Ovary (tissue), 7 donors: ENCODE measurements at regions not wholly inside any gene's neighbourhood (a gene's known extent, or its start where the extent isn't known, plus 50 kb on each side); places are given as distances from the start of the nearest gene placed in this dataset.

Source experiments
- DNase-seq, 5 donors: peaks; one replicate each; pipeline ENCODE4 v3.0.0-alpha.2; 2019 to 2020
- H3K27ac ChIP-seq, 2 donors: fragments of 200-600 bp; one replicate each; pipeline versions ENCODE4 v1.5.1 to v1.8.0; 2019 to 2022
- H3K27me3 ChIP-seq: fragments of 200-600 bp; one replicate; pipeline ENCODE4 v1.8.0; 2022
- H3K36me3 ChIP-seq: fragments of 200-600 bp; sonication (generic); one replicate; pipeline ENCODE4 v1.5.1; 2019
- H3K4me1 ChIP-seq: one replicate; pipeline ENCODE4 v1.8.1; 2013; ENCODE audit warnings: mild to moderate bottlenecking, moderate library complexity; ENCODE audit not compliant: insufficient read depth
- H3K4me3 ChIP-seq: fragments of 200-600 bp; sonication (generic); one replicate; pipeline ENCODE4 v1.5.1; 2017
- H3K9me3 ChIP-seq, 2 donors: fragments of 200-600 bp in 1 of 2; sonication (generic) in 1 of 2; one replicate each; pipeline versions ENCODE4 v1.5.1 to v1.8.1; 2013 to 2019; ENCODE audit warnings: mild to moderate bottlenecking in 1 of 2, moderate library complexity in 1 of 2
- CTCF ChIP-seq, 3 donors: fragments of 450-650 bp in 2 of 3; fragments of 200-600 bp in 1 of 3; IDR thresholded peaks; one replicate each; pipeline versions ENCODE4 v1.5.1 to v1.8.0; 2016 to 2022; ENCODE audit warnings: antibody characterized with exemption in 3 of 3, mild to moderate bottlenecking in 1 of 3
- EP300 ChIP-seq: sonication (generic); formaldehyde crosslinking; IDR thresholded peaks from one replicate; pipeline ENCODE4 v1.6.1; 2017; ENCODE audit warnings: antibody characterized with exemption
- POLR2A ChIP-seq: fragments of 450-650 bp; IDR thresholded peaks from one replicate; pipeline ENCODE4 v1.6.1; 2017; ENCODE audit warnings: antibody characterized with exemption, mild to moderate bottlenecking, moderate library complexity
- WGBS, 3 donors: extraction: QIAGEN DNeasy Blood & Tissue Kit in 1 of 3; methylation state at CpG; one replicate each; pipeline versions ENCODE4 v1.1.5 to v1.1.7; 2013 to 2017; 5-methylcytosine and 5-hydroxymethylcytosine counted together
- intact Hi-C, 4 donors: fragments of 100-400 bp; cut with DNase I; formaldehyde crosslinking; loops; one replicate each; pipeline versions ENCODE4 v1.11.0 to v1.15.1; 2022 to 2023
- donor health status: DM: no; HTN: no; CAD: no; lungs with moderate emphysema.
- donor health status: DM: no; HTN: no; CAD: no.
- donor health status: Bipolar disorder and iron deficiency.
- donor health status: DM: no; HTN: no; CAD: no.
- donor health status: DM: yes; HTN: yes; CAD: no.

GRCh38 chr2:16525265-16525887, 140.3 kb downstream of the CYRIA start:
- Histone ChIP-seq H3K9me3 (no peaks in the 10 kb centered on the region), H3K36me3 (no peaks in the 10 kb centered on the region), H3K27ac (no peak overlapping the region), H3K4me1 (no peaks in the 10 kb centered on the region), H3K27me3 (no peaks in the 10 kb centered on the region), H3K4me3 (no peak overlapping the region)
- 84 to 86% (median 85%) methylated on average over 15 of the region's 15 CpGs for WGBS, 3 donors
- TF ChIP-seq CTCF (IDR thresholded peaks at IDR 0.05) (no peak), EP300 (no peak)
- intact Hi-C loops: no loop called here
- DNase-seq: no peak

GRCh38 chr2:16523711-16524110, 141.9 kb downstream of the CYRIA start:
- 86 to 91% (median 89%) methylated on average over 8 of the region's 8 CpGs for WGBS, 3 donors
- no peak for DNase-seq
- Histone ChIP-seq H3K27ac (no peak overlapping the region), H3K36me3 (no peaks in the 10 kb centered on the region), H3K4me3 (no peak overlapping the region), H3K4me1 (no peaks in the 10 kb centered on the region), H3K9me3 (no peaks in the 10 kb centered on the region), H3K27me3 (no peaks in the 10 kb centered on the region)
- TF ChIP-seq POLR2A (no peak), CTCF (IDR thresholded peaks at IDR 0.05) (no peak), EP300 (no peak)
- intact Hi-C loops: no loop called here

- TF ChIP-seq CTCF (IDR thresholded peaks at IDR 0.05) (no peak), EP300 (no peak), POLR2A (no peak)
- intact Hi-C loops: no loop called here
- Histone ChIP-seq H3K27me3 (no peaks in the 10 kb centered on the region), H3K9me3 (no peaks in the 10 kb centered on the region), H3K4me1 (no peaks in the 10 kb centered on the region), H3K27ac (no peak overlapping the region), H3K36me3 (no peaks in the 10 kb centered on the region), H3K4me3 (no peak overlapping the region)
- 21 to 26% (median 23%) methylated on average over 13 of the region's 13 CpGs for WGBS, 3 donors
- no peak for DNase-seq
Observed at GRCh38 chr2:16522031-16522831, 143.4 kb downstream of the CYRIA start.

GRCh38 chr2:16520891-16521290, 144.7 kb downstream of the CYRIA start:
- 0% methylated on average over 1 of the region's 1 CpG for WGBS, 3 donors
- Histone ChIP-seq H3K27me3 (no peaks in the 10 kb centered on the region), H3K36me3 (no peaks in the 10 kb centered on the region), H3K27ac (no peak overlapping the region), H3K4me1 (no peaks in the 10 kb centered on the region), H3K4me3 (no peak overlapping the region), H3K9me3 (no peaks in the 10 kb centered on the region)
- no peak for DNase-seq
- TF ChIP-seq POLR2A (no peak), CTCF (IDR thresholded peaks at IDR 0.05) (no peak), EP300 (no peak)
- intact Hi-C loops: no loop called here
